DND-41 (cell line): ENCODE measurements at regions not wholly inside any gene's neighbourhood (a gene's known extent, or its start where the extent isn't known, plus 50 kb on each side); places are given as distances from the start of the nearest gene placed in this dataset.

Experiments used
- EZH2 ChIP-seq: IDR thresholded peaks from 3 replicates; pipeline ENCODE4 v1.6.1; 2012; ENCODE audit warnings: borderline replicate concordance, low read depth, mild to moderate bottlenecking, moderate library complexity, low read length, inconsistent platforms; ENCODE audit not compliant: severe bottlenecking
- TF ChIP-seq, protein P1 (sequence below): IDR thresholded peaks from 2 replicates; pipeline ENCODE4 v1.5.1; 2012; ENCODE audit warnings: borderline replicate concordance, low read length, moderate library complexity, mild to moderate bottlenecking; ENCODE audit not compliant: poor library complexity, severe bottlenecking; ENCODE audit errors: extremely low read depth

DNA sequence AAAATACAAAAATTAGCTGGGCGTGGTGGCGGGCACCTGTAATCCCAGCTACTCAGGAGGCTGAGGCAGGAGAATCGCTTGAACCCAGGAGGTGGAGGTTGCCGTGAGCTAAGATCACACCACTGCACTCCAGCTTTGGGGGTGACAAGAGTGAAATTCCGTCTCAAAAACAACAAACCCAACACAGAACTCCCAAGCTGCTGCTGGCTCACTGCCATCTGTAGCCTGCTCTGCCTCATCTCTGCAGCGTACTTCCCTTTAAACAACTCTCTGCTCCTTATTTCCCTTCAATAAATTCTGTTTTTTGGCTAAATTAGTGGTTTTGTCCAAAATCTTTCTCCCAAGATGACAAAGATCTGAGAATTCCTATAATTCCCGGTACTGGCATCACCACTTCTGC is 189.2 kb upstream of the GALNT17 start:
- TF ChIP-seq, protein P1, sequence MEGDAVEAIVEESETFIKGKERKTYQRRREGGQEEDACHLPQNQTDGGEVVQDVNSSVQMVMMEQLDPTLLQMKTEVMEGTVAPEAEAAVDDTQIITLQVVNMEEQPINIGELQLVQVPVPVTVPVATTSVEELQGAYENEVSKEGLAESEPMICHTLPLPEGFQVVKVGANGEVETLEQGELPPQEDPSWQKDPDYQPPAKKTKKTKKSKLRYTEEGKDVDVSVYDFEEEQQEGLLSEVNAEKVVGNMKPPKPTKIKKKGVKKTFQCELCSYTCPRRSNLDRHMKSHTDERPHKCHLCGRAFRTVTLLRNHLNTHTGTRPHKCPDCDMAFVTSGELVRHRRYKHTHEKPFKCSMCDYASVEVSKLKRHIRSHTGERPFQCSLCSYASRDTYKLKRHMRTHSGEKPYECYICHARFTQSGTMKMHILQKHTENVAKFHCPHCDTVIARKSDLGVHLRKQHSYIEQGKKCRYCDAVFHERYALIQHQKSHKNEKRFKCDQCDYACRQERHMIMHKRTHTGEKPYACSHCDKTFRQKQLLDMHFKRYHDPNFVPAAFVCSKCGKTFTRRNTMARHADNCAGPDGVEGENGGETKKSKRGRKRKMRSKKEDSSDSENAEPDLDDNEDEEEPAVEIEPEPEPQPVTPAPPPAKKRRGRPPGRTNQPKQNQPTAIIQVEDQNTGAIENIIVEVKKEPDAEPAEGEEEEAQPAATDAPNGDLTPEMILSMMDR = no peak
- TF ChIP-seq EZH2 = no peak
